HG03060 (cell line): ENCODE measurements at regions not wholly inside any gene's neighbourhood (a gene's known extent, or its start where the extent isn't known, plus 50 kb on each side); places are given as distances from the start of the nearest gene placed in this dataset.
"Not testable (repeated sequence)": the region's sequence is repeated elsewhere in the genome, so short reads cannot be mapped to it uniquely, and the experiment has no call there.

ENCODE experiments used
- ATAC-seq: cut with Tn5 transposase; IDR thresholded peaks from one replicate; pipeline ENCODE4 v1.9.1; 2021; ENCODE audit warnings: low read depth, moderate number of reproducible peaks; ENCODE audit not compliant: unreplicated experiment

DNA sequence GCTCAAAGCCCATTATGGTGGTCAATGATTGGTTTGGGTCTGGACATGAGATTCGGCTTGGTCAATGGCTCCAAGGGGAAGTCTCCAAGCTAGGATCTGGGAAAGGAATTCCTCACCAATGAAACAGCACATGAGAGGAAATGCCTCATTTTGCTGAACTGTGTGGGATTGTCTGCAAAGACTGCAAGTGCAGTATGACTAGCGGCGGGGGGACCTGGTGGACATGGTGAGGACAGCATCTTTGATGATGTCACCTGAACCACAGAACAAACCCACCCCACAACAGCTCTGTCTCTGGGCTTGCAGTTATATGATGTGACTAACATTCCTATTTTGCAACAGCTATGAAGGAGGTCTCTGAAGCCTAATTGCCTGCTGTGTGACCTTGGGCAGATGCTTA lies 50.6 kb upstream of the NKD1 start:
- no peak for ATAC-seq

DNA sequence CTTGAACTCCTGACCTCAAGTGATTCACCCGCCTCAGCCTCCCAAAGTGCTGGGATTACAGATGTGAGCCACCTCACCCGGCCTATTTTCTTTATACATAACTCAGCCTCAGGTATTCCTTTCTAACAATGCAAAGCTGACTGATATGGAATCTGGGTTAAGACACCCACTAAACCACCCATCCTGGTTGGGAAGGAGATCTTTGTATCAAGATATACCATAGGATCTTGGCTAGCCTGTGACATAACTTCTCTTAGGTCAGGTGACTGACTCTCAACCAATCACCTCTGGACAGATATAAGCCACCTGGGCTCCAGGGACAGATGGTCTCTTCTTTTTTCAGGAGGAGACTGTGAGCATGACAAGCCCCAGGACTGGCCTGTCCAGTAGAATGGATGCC lies 51.2 kb upstream of the NKD1 start:
- ATAC-seq, result no peak

DNA sequence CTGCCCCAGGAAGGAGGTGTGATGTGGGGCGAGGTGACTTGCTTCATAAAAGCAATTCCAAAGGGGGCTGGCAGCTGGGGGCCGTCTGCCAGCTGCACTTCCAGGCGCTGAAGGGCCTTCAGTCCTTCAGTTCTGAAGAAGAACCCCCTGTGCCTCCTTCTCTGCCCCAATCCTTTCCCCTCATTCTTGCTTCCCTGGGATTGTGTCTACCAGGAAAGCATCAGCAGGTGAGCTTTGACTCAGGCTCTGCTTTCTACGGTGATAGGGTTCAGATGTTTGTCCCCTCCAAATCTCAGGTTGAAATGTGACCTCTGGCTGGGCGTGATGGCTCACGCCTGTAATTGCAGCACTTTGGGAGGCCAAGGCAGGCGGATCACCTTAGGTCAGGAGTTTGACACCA lies 52.5 kb upstream of the NKD1 start:
- no peak for ATAC-seq

DNA sequence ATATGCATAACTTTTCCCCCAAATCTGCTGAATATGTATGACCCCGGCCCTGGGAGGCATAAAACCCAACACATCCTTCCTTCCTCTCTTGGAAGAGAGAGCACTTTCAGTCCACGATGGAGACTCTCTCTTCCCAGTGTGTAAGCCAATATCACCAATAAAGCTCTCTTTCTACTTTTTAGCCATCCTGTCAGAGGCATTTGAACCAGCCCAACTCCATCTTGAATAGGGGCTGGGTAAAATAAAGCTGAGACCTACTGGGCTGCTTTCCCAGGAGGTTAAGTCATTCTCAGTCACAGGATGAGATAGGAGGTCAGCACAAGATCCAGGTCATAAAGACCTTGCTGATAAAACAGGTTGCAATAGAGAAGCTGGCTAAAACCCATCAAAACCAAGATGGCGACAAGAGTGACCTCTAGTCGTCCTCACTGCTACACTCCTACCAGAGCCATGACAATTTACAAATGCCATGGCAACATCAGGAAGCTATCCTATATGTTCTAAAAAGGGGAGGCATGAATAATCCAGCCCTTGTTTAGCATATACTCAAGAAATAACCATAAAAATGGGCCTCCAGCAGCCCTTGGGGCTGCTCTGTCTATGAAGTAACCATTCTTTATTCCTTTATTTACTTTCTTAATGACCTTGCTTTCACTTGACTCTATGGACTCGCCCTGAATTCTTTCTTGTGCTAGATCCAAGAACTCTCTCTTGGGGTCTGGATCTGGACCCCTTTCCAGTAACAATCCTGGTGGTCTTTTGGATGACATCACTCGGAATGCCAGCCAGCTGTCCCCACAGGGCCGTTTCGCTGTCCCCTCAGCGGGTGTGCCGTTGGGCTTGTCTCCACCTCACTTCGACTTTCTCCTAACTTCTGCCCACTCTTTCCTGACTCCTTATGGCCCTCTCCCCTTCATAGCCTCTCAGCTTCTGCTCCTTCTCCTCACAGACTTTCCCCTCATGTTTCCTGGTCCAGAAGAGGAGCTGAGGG lies 53.4 kb upstream of the NKD1 start:
- ATAC-seq, result no peak

DNA sequence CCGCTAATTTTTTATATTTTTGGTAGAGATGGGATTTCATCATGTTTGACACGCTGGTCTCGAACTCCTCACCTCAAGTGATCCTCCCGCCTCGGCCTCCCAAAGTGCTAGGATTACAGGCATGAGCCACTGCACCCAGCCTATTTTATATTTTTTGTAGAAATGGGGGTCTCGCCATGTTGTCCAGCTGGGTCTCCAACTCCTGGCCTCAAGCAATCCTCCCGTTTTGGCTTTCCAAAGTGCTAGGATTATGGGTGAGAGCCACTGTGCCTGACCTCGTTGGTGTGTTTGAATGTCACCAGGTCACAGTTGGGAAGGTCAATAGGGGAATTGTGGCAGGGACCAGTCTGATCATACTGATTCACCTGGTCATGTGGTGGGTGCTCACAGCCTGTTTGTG lies 56.7 kb upstream of the NKD1 start:
- no peak for ATAC-seq

DNA sequence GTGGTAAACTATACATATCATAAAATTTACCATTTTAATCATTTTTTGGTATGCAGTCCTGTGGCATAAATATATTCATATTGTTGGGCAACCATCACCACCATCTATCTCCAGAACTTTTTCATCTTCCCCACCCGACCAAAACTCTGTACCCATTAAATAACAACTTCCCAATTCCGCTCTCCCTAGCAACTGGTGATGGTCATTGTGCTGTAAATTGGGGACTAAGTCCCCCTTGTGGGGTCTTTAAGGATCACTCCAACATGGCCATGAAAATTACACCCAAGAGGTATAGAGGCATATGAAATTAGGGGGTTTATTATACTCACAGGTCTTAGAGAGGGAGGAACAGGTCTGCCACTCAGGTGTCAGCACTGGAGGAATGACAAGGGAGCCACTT lies 57.4 kb upstream of the NKD1 start:
- ATAC-seq, result no peak

DNA sequence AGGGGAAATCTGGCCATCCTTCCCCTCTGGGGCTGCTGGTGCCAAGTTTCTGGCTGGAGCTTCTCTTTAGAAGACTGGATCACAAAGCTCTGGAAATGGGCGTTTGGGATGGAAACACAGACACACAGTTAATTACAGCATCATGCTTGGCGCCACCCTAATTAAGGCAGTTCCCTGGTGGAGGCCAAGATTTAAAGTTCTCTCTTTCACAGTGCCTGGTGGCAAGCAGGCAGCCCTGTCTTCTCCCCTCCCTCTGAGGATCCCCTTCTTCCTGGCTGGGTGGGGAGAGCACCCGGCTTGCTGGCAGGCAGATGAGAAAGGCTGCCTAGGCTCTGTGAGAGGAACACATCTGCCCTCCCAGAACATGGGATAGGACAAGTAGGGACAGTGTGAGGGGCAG lies 59.0 kb upstream of the NKD1 start:
- no peak for ATAC-seq

DNA sequence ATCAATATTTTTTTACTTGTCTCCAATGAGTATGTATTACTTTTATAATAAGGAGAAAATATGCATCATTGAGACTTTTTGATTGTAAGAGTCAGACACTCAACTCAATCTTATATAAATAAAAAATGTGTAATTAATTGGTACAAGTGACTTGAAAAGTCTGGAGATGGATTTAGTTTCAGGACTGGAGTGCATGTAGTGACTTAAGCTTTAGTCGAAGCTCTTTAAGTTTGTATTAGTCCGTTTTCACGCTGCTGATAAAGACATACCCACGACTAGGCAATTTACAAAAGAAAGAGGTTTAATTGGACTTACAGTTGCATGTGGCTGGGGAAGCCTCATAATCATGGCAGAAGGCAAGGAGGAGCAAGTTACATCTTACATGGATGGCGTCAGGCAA lies 60.7 kb upstream of the NKD1 start:
- no peak for ATAC-seq

DNA sequence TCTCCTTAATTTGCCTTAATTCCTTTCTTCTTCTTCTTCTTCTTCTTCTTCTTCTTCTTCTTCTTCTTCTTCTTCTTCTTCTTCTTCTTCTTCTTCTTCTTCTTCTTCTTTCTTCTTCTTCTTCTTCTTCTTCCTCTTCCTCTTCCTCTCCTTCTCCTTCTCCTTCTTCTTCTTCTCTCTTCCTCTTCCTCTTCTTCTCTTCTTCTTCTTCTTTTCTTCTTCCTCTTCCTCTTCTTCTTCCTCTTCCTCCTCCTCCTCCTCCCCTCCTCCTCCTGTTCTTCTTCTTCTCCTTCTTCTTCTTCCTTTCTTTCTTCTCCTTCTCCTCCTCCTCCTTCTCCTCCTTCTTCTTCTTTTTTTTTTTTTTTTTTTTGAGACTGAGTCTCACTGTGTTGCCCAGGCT lies 62.0 kb upstream of the NKD1 start:
- not testable (repeated sequence) for ATAC-seq

DNA sequence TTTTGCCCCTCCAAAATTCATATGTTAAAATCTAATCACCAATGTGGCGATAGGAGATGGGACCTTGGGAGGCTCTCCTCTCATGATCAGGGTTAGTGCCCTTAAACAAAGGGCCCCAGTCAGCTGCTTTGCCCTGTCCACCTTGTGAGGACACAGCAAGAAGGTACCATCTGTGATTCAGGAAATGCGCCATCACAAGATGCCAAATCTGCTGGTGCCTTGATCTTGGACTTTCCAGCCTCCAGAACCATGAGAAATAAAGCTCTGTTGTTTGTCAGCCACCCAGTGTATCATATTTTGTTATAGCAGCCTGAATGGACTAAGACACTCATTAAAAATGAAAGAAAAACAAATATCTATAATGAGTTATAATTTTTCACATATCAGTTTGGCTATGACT lies 63.0 kb upstream of the NKD1 start:
- ATAC-seq, result no peak

DNA sequence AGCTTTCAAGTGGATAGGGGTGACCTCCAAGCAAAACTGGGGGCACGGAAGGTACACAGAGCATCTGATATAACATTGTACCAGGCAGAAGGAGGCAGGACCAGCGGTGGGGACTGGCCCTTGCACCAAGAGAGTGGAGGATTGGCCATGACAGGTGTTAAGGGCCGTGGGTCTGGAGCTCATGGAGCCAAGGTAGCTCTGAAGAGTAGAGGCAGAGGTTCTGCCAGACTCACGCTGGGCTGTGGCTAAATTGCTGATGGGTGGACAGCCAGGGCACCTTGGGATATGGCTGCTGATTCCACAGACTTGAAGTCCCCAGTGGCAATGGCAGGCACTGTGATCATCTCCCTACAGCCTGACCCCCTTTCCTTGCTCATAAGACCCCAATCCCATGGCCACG lies 65.9 kb upstream of the NKD1 start:
- no peak for ATAC-seq

DNA sequence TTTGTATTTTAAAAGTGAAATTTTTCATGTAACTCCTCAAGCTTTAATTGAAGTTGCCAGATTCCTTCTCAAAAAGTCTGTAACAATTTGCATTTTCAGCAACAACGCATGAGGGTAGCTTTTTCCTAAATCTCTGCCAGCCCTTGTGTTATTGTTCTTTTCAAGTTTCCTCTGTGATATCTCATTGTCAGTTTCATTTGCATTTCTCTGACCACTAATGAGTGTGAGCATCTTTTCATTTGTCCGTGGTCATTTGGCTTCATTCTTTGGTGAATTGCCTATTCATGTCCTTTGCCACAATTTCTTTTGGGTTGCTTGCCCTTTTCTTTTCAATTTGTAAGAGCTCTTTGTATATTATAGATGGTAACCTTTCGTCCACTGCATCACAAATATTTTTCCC lies 68.0 kb upstream of the NKD1 start:
- no peak for ATAC-seq

DNA sequence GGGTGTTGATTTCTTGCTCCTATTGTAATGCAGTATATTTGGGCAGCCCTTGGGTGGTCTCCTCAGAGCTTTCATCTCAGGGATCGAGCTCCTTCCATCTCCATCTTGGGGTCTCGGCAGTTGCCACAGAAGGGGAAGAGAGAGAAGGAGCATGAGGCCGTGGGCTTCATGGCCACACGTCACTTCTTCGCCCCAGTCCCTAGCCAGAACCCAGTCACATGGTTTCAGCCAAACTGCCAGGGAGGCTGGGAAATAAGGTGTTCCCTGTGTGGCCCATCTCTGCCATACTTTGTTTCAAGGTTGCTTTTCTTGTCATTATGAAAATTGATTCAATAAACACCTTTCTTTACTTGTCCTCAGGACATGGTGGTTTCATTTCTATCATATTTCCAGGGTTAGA lies 68.4 kb upstream of the NKD1 start:
- ATAC-seq, result no peak

DNA sequence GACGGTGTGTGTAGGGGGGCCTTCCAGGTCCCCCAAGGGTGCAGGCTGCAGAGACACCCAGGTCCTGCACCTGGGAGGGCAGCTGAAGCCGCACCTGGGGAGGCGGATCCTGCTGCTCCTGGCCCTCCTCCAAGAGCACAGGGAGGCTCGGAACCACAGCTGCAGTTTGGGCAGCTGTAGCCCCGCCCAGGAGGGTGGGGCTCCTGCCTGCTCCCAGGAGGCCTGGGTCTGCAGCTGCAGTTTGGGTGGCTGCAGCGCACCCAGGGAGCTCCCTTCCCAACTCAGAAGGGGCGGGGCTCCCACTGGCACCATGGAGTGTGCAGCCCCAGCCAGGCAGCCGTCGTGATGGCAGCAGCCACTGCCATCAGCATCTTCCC lies 69.4 kb upstream of the NKD1 start:
- no peak for ATAC-seq

DNA sequence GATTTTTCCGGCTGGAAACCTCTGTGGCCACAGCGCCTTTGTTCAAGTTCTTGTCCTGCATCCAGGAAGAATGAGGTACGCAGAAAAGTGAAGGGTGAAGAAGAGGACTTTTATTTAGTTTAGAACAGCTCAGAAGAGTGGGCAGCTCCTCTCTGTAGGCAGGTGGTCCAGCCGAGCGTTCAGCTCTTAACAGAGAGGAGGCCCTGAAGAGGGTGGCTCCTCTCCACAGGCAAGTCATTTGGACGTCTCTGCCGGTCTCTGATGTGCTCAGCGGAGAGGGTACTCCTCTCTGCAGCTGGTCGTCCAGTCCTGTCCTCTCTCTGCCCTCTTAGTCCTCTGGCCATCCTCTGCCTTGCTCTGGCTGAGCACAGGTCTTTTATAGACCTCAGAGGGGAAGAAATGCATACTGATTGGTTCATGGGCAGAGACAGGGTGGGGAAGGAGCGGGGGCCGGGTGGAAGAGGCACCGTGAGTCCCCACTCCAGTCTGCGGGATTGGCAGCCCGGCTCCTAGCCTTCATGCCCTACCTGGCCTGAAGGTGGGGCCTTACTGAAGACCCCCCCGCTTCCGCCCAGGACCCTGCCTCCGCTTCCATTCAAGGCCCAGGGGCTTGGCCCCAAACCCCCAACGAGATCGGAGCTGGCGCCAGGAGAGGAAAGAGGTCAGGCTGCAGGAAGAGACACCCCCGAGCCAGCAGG lies 70.0 kb upstream of the NKD1 start:
- no peak for ATAC-seq

DNA sequence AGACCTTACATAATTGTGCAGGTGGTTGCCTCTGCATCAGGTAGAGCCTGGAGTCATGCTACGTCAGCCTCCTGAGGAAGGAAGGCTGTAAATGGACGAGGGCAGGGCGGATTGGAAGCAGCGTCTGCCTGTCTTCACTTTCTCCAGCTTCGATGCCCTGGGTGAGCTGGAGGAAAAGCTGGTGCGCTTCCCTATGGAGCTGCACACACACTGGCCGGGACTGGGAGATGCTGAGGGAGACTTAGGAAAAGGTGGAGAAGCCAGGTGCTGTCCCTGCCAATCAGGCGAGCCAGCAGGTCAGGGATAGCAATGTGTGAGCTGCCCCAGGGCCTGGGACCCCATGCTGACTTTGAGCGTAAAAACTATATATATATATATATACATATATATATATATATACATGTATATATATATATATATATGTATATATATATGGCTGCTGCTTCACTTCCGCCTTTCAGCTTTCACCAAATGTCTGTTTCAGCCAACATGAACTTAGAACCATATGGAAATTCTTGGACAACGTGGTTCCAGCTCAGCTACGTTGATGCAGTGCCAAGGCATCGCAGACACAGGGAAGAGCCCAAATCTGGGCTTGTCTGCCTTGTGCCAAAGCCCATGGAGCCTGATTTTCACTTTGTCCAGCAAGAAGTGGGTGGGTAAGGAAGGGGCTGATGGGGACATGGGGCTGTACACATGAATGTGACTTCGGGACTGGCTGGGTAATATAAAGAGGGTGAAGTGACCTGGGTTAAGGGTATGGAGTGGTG lies 71.5 kb upstream of the NKD1 start:
- ATAC-seq, result no peak

DNA sequence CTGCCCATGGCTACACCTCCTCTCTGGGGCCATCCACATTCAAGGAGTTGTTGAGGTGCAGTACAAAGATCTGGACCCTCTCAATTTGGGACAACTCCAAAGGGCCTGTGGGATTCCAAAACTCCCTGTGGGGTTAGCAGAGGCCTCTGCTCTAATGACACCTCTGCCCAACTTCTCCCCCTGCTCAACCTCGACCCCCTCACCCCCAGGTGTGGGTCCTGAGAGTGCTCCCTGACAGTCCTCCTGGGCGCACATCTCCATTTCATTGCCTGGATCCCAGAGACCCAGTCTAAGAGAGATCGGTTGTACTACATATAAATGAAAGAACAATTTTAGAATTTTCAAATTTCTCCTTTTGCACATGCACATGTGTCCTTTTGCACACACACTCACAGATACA lies 73.0 kb upstream of the NKD1 start:
- no peak for ATAC-seq

DNA sequence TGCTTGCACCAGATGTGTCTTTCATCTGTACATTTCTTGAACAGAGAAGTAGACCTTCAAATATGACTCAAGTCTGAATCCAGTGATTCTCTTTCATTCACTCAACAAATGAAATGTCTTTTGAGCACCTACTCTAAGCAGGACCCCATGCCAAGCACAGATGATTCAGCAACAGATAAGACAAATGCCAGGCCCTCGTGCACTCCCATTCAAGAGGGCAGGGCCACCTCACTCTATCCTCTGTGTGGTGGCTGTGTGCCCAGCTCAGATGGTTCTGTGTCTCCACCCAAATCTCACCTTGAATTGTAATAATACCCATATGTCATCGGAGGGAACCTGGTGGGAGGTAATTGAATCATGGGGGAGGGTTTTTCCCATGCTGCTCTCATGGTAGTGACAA lies 74.1 kb upstream of the NKD1 start:
- no peak for ATAC-seq

DNA sequence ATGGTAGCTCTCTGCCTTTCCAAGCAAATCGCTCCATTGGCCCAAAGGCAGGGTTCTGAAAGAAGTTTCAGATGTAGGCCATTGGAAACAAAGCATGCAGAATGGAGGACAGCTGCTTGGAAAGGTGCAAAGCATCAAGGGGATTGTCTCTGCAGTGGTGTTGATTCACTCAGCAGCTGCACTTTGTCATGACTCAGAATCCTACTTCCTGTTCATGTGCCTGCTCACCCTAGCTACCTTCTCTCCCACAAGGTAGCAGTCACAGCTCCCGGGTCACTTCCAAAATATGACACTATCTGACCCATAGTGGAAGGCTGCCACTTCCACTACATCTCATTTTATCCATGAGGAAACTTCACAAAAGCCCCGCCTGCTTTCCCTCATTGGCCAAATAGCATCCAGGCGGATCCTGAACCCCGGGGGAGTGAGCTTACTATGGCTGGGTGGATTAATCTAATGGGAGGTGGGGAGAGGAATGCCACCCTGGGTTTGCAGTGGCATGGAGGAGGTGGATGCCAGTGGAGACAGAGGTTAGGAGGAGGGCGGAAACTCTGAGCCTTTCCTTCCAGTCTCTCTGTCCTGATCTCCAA lies 74.7 kb upstream of the NKD1 start:
- ATAC-seq, result peak; percentile 51

DNA sequence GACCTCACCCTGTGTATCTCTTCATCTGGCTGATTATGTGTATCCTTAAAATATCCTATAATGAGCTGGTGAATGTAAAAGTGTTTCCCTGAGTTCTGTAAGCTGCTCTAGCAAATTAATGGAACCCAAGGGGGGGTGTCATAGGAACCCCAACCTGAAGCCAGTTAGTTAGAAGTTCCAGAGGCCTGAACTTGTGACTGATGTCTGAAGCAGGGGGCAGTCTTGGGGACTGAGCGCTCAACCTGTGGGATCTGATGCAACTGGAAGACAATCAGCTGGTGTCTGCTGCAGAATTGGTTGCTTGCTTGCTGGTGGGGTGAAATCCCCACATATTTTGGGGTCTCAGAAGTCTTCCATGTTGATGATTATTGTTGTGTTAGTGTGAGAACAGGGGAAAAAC lies 75.7 kb upstream of the NKD1 start:
- no peak for ATAC-seq

DNA sequence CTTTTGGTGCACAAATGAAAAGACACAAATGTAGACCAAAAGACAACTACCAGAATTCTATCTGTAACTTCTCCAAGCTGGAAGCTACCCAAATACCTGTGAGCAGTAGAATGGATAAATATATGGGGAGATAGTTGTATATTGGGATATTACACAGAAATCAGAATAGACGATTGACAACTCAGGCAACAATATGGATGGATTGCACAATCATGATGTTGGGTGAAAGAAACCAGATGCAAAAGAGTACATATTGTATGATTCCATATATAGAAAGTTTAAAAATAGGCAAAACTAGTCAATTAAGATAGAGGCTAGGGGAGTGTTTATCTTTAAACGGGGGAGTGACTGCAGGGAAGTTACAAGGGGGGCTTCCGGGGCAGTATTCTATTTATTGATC lies 77.5 kb upstream of the NKD1 start:
- ATAC-seq, result no peak
